ENCODE measurements at regions not wholly inside any gene's neighbourhood (a gene's known extent, or its start where the extent isn't known, plus 50 kb on each side); places are given as distances from the start of the nearest gene placed in this dataset.
"Not testable (repeated sequence)": the region's sequence is repeated elsewhere in the genome, so short reads cannot be mapped to it uniquely, and the experiment has no call there.

- Histone ChIP-seq H3K9ac (ENCODE audit: low read depth, low read length) (no peak overlapping the region), H3K36me3 (ENCODE audit: insufficient read depth, low read length) (no peaks in the 10 kb centered on the region), H3K9me3 (ENCODE audit: control insufficient read depth, insufficient read depth, low read length) (no peaks in the 10 kb centered on the region), H3K4me1 (ENCODE audit: insufficient read depth, low read length) (no peaks in the 10 kb centered on the region)
These were observed 424.1 kb upstream of the ACTBL2 start for GRCh38 chr5:57906671-57907070.

GRCh38 chr5:57903458-57903857, 420.8 kb upstream of the ACTBL2 start:
- Histone ChIP-seq H3K9me3 (ENCODE audit: control insufficient read depth, insufficient read depth, low read length) (no peaks in the 10 kb centered on the region), H3K9ac (ENCODE audit: low read depth, low read length) (no peak overlapping the region), H3K4me1 (ENCODE audit: insufficient read depth, low read length) (no peaks in the 10 kb centered on the region), H3K36me3 (ENCODE audit: insufficient read depth, low read length) (no peaks in the 10 kb centered on the region)

GRCh38 chr5:57902095-57902494, 419.5 kb upstream of the ACTBL2 start:
- Histone ChIP-seq H3K4me1 (ENCODE audit: insufficient read depth, low read length) (no peaks in the 10 kb centered on the region), H3K9me3 (ENCODE audit: control insufficient read depth, insufficient read depth, low read length) (no peaks in the 10 kb centered on the region), H3K36me3 (ENCODE audit: insufficient read depth, low read length) (no peaks in the 10 kb centered on the region), H3K9ac (ENCODE audit: low read depth, low read length) (no peak overlapping the region)

- H3K9me3 ChIP-seq (ENCODE audit: control insufficient read depth, insufficient read depth, low read length) = no peaks in the 10 kb centered on the region
- H3K4me1 ChIP-seq (ENCODE audit: insufficient read depth, low read length) = no peaks in the 10 kb centered on the region
- no peak overlapping the region for H3K9ac ChIP-seq (ENCODE audit: low read depth, low read length)
- no peaks in the 10 kb centered on the region for H3K36me3 ChIP-seq (ENCODE audit: insufficient read depth, low read length)
These were observed 417.9 kb upstream of the ACTBL2 start for GRCh38 chr5:57900381-57900944.

- peaks cover 3% of the 10 kb centered on the region; the same call in 1 of the 2 replicates for H3K4me1 ChIP-seq (ENCODE audit: insufficient read depth, low read length)
- no peak overlapping the region for H3K9ac ChIP-seq (ENCODE audit: low read depth, low read length)
- no peaks in the 10 kb centered on the region for H3K36me3 ChIP-seq (ENCODE audit: insufficient read depth, low read length)
- H3K9me3 ChIP-seq (ENCODE audit: control insufficient read depth, insufficient read depth, low read length) = no peaks in the 10 kb centered on the region
These were observed 414.0 kb upstream of the ACTBL2 start for GRCh38 chr5:57896576-57896975.

GRCh38 chr5:57895766-57896165, 413.2 kb upstream of the ACTBL2 start:
- H3K4me1 ChIP-seq (ENCODE audit: insufficient read depth, low read length) = peaks cover 3% of the 10 kb centered on the region; the same call in 1 of the 2 replicates
- H3K9ac ChIP-seq (ENCODE audit: low read depth, low read length) = no peak overlapping the region
- H3K9me3 ChIP-seq (ENCODE audit: control insufficient read depth, insufficient read depth, low read length) = no peaks in the 10 kb centered on the region
- no peaks in the 10 kb centered on the region for H3K36me3 ChIP-seq (ENCODE audit: insufficient read depth, low read length)

- no peaks in the 10 kb centered on the region for H3K9me3 ChIP-seq (ENCODE audit: control insufficient read depth, insufficient read depth, low read length)
- no peaks in the 10 kb centered on the region for H3K36me3 ChIP-seq (ENCODE audit: insufficient read depth, low read length)
- H3K4me1 ChIP-seq (ENCODE audit: insufficient read depth, low read length) = peaks cover 14% of the 10 kb centered on the region
- H3K9ac ChIP-seq (ENCODE audit: low read depth, low read length) = no peak overlapping the region
These were observed 411.3 kb upstream of the ACTBL2 start for GRCh38 chr5:57893926-57894325.

GRCh38 chr5:57891443-57891842, 408.8 kb upstream of the ACTBL2 start:
- H3K9ac ChIP-seq (ENCODE audit: low read depth, low read length) = no peak overlapping the region
- H3K36me3 ChIP-seq (ENCODE audit: insufficient read depth, low read length) = no peaks in the 10 kb centered on the region
- no peaks in the 10 kb centered on the region for H3K9me3 ChIP-seq (ENCODE audit: control insufficient read depth, insufficient read depth, low read length)
- H3K4me1 ChIP-seq (ENCODE audit: insufficient read depth, low read length) = peaks cover 22% of the 10 kb centered on the region

- Histone ChIP-seq H3K9ac (ENCODE audit: low read depth, low read length) (no peak overlapping the region), H3K9me3 (ENCODE audit: control insufficient read depth, insufficient read depth, low read length) (no peaks in the 10 kb centered on the region), H3K36me3 (ENCODE audit: insufficient read depth, low read length) (no peaks in the 10 kb centered on the region), H3K4me1 (ENCODE audit: insufficient read depth, low read length) (peaks cover 22% of the 10 kb centered on the region)
These were observed 406.9 kb upstream of the ACTBL2 start for GRCh38 chr5:57889558-57889957.

GRCh38 chr5:57887851-57888621, 405.4 kb upstream of the ACTBL2 start:
- no peak overlapping the region for H3K9ac ChIP-seq (ENCODE audit: low read depth, low read length)
- H3K4me1 ChIP-seq (ENCODE audit: insufficient read depth, low read length) = peaks cover 22% of the 10 kb centered on the region
- no peaks in the 10 kb centered on the region for H3K36me3 ChIP-seq (ENCODE audit: insufficient read depth, low read length)
- no peaks in the 10 kb centered on the region for H3K9me3 ChIP-seq (ENCODE audit: control insufficient read depth, insufficient read depth, low read length)

- H3K9me3 ChIP-seq (ENCODE audit: control insufficient read depth, insufficient read depth, low read length) = no peaks in the 10 kb centered on the region
- no peaks in the 10 kb centered on the region for H3K36me3 ChIP-seq (ENCODE audit: insufficient read depth, low read length)
- no peak overlapping the region for H3K9ac ChIP-seq (ENCODE audit: low read depth, low read length)
- H3K4me1 ChIP-seq (ENCODE audit: insufficient read depth, low read length) = peaks cover 14% of the 10 kb centered on the region
These were observed 401.9 kb upstream of the ACTBL2 start for GRCh38 chr5:57884346-57885102.

GRCh38 chr5:57880216-57880615, 397.6 kb upstream of the ACTBL2 start:
- no peaks in the 10 kb centered on the region for H3K4me1 ChIP-seq (ENCODE audit: insufficient read depth, low read length)
- no peaks in the 10 kb centered on the region for H3K36me3 ChIP-seq (ENCODE audit: insufficient read depth, low read length)
- H3K9ac ChIP-seq (ENCODE audit: low read depth, low read length) = no peak overlapping the region
- no peaks in the 10 kb centered on the region for H3K9me3 ChIP-seq (ENCODE audit: control insufficient read depth, insufficient read depth, low read length)

GRCh38 chr5:57878301-57878722, 395.7 kb upstream of the ACTBL2 start:
- H3K9me3 ChIP-seq (ENCODE audit: control insufficient read depth, insufficient read depth, low read length) = no peaks in the 10 kb centered on the region
- no peak overlapping the region for H3K9ac ChIP-seq (ENCODE audit: low read depth, low read length)
- no peaks in the 10 kb centered on the region for H3K4me1 ChIP-seq (ENCODE audit: insufficient read depth, low read length)
- no peaks in the 10 kb centered on the region for H3K36me3 ChIP-seq (ENCODE audit: insufficient read depth, low read length)

- Histone ChIP-seq H3K9ac (ENCODE audit: low read depth, low read length) (no peak overlapping the region), H3K9me3 (ENCODE audit: control insufficient read depth, insufficient read depth, low read length) (peaks cover 4% of the 10 kb centered on the region; the same call in 1 of the 2 replicates), H3K36me3 (ENCODE audit: insufficient read depth, low read length) (no peaks in the 10 kb centered on the region), H3K4me1 (ENCODE audit: insufficient read depth, low read length) (no peaks in the 10 kb centered on the region)
These were observed 388.9 kb upstream of the ACTBL2 start for GRCh38 chr5:57871496-57871895.

- H3K4me1 ChIP-seq (ENCODE audit: insufficient read depth, low read length); H3K36me3 ChIP-seq (ENCODE audit: insufficient read depth, low read length); H3K9me3 ChIP-seq (ENCODE audit: control insufficient read depth, insufficient read depth, low read length); H3K9ac ChIP-seq (ENCODE audit: low read depth, low read length): not testable (repeated sequence)
These were observed 387.7 kb upstream of the ACTBL2 start for GRCh38 chr5:57870267-57870666.

All from ES-I3 (cell line).